Stomach (tissue), 8 donors: ENCODE measurements at regions not wholly inside any gene's neighbourhood (a gene's known extent, or its start where the extent isn't known, plus 50 kb on each side); places are given as distances from the start of the nearest gene placed in this dataset.

ENCODE experiments used
- DNase-seq, 2 donors: peaks; one replicate each; pipeline versions ENCODE4 v3.0.0 to v3.0.0-alpha.2; 2013 to 2019
- H3K27ac ChIP-seq, 5 donors: fragments of 200-600 bp in 4 of 5; sonication (generic) in 4 of 5; one replicate each; pipeline ENCODE4 v1.5.1; 2013 to 2019; ENCODE audit warnings: mild to moderate bottlenecking in 1 of 5, moderate library complexity in 1 of 5
- H3K27me3 ChIP-seq, 3 donors: fragments of 200-600 bp; sonication (generic); one replicate each; pipeline ENCODE4 v1.5.1; 2017 to 2019; ENCODE audit warnings: mixed run types in 1 of 3
- H3K36me3 ChIP-seq, 4 donors: fragments of 200-600 bp; sonication (generic); 1 replicate in 3 of 4; 2 replicates in 1 of 4; pipeline ENCODE4 v1.5.1; 2016 to 2019
- H3K4me1 ChIP-seq, 4 donors: fragments of 200-600 bp; sonication (generic); one replicate each; pipeline ENCODE4 v1.5.1; 2016 to 2019
- H3K4me3 ChIP-seq, 4 donors: fragments of 200-600 bp; sonication (generic) in 3 of 4; one replicate each; pipeline ENCODE4 v1.5.1; 2016 to 2019; ENCODE audit warnings: mild to moderate bottlenecking in 1 of 4
- H3K9me3 ChIP-seq, 4 donors: fragments of 200-600 bp; sonication (generic); one replicate each; pipeline ENCODE4 v1.5.1; 2016 to 2019
- EP300 ChIP-seq: sonication (generic); formaldehyde crosslinking; IDR thresholded peaks from one replicate; pipeline ENCODE4 v1.6.1; 2017; ENCODE audit warnings: antibody characterized with exemption
- POLR2A ChIP-seq, 4 donors: fragments of 450-650 bp; IDR thresholded peaks; one replicate each; pipeline ENCODE4 v1.6.1; 2016; ENCODE audit warnings: antibody characterized with exemption in 4 of 4, control low read depth in 2 of 4, mild to moderate bottlenecking in 1 of 4, moderate library complexity in 1 of 4
- POLR2AphosphoS5 ChIP-seq, 3 donors: sonication (generic); formaldehyde crosslinking; IDR thresholded peaks; one replicate each; pipeline ENCODE4 v1.6.1; 2016; ENCODE audit warnings: antibody characterized with exemption in 3 of 3
- WGBS, 5 donors: extraction: QIAGEN DNeasy Blood & Tissue Kit in 3 of 5; methylation state at CpG; one replicate each; pipeline versions ENCODE4 v1.1.5 to v1.1.7; 2013 to 2018; 5-methylcytosine and 5-hydroxymethylcytosine counted together
- intact Hi-C: fragments of 100-400 bp; cut with DNase I; formaldehyde crosslinking; loops from one replicate; pipeline ENCODE4 v1.15.1; 2023; ENCODE audit warnings: low total_unique reads
- TF ChIP-seq, protein P1 (sequence below), 7 experiments: fragments of 450-650 bp in 4 of 7; fragments of 200-600 bp in 3 of 7; sonication (generic) in 3 of 7; IDR thresholded peaks; one replicate each; pipeline ENCODE4 v1.5.1; 2016 to 2019; ENCODE audit warnings: antibody characterized with exemption in 7 of 7, control low read depth in 2 of 7, mild to moderate bottlenecking in 1 of 7
- donor health status: healthy with polysubstance abuse.
- donor health status: Bipolar disorder and iron deficiency.
- donor health status: healthy.

DNA sequence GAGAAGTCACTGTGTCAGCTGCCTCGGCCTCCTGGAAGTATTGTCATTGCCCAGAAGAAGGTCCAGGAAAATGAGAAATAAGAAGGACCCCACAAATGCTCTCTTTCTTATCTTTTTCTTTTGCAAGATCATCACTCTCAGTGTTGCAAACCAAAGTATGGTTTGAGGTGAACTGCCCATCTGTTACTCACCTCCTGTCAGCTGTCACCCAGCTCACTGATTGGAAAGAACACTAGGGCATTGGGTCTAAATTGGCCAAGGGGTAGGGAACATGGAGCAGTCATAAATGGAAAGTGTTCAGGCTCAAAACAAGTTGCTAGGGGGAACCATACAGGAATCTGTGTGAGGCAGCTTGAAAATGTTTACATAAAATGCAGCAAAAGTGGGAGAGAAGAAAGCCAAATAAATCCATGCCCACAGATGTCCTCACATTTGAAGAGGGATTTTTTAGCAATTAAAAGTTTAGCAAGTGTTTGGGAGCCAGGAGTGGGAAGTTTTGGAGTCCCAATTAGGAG lies 431.2 kb upstream of the THBS1 start:
- WGBS, 5 donors: 74 to 88% (median 85%) methylated on average over 1 of the region's 1 CpG
- TF ChIP-seq, protein P1, sequence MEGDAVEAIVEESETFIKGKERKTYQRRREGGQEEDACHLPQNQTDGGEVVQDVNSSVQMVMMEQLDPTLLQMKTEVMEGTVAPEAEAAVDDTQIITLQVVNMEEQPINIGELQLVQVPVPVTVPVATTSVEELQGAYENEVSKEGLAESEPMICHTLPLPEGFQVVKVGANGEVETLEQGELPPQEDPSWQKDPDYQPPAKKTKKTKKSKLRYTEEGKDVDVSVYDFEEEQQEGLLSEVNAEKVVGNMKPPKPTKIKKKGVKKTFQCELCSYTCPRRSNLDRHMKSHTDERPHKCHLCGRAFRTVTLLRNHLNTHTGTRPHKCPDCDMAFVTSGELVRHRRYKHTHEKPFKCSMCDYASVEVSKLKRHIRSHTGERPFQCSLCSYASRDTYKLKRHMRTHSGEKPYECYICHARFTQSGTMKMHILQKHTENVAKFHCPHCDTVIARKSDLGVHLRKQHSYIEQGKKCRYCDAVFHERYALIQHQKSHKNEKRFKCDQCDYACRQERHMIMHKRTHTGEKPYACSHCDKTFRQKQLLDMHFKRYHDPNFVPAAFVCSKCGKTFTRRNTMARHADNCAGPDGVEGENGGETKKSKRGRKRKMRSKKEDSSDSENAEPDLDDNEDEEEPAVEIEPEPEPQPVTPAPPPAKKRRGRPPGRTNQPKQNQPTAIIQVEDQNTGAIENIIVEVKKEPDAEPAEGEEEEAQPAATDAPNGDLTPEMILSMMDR (IDR thresholded peaks at IDR 0.05): no peak
- TF ChIP-seq POLR2A (IDR thresholded peaks at IDR 0.05) (no peak), EP300 (no peak), POLR2AphosphoS5 (IDR thresholded peaks at IDR 0.05) (no peak)
- Histone ChIP-seq H3K27ac (no peak overlapping the region), H3K27me3 (no peaks in the 10 kb centered on the region), H3K36me3 (no peaks in the 10 kb centered on the region), H3K4me3 (no peak overlapping the region), H3K4me1 (peaks cover 0 to 19% (median 6%) of the 10 kb centered on the region in 4 donors), H3K9me3 (no peaks in the 10 kb centered on the region)
- intact Hi-C loops: no loop called here
- DNase-seq: no peak

DNA sequence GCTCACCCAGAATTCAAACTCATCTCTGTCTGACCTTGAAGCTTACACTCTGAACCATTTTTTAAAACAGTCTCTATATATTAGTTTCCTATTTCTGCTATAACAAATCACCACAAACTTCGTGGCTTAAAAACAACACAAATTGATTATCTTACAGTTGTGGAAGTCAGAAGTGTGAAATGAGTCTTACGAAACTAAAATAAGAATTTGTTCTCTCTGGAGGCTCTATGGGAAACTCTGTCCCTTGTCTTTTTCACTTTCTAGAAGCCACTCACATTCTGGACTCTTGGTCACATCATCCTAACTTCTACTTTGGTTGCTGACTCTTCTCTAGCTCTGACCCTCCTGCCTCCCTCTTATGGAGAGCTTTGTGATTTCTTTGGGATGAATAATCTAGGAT lies 429.3 kb upstream of the THBS1 start:
- TF ChIP-seq EP300 (no peak), POLR2A (IDR thresholded peaks at IDR 0.05) (no peak), POLR2AphosphoS5 (IDR thresholded peaks at IDR 0.05) (no peak)
- TF ChIP-seq, protein P1 (IDR thresholded peaks at IDR 0.05): no peak
- intact Hi-C loops: no loop called here
- Histone ChIP-seq H3K36me3 (no peaks in the 10 kb centered on the region), H3K4me1 (peaks cover 0 to 20% (median 7%) of the 10 kb centered on the region in 4 donors), H3K27me3 (no peaks in the 10 kb centered on the region), H3K9me3 (no peaks in the 10 kb centered on the region), H3K27ac (no peak overlapping the region), H3K4me3 (no peak overlapping the region)
- no peak for DNase-seq
- 68 to 81% (median 76%) methylated on average over 2 of the region's 2 CpGs for WGBS, 5 donors

DNA sequence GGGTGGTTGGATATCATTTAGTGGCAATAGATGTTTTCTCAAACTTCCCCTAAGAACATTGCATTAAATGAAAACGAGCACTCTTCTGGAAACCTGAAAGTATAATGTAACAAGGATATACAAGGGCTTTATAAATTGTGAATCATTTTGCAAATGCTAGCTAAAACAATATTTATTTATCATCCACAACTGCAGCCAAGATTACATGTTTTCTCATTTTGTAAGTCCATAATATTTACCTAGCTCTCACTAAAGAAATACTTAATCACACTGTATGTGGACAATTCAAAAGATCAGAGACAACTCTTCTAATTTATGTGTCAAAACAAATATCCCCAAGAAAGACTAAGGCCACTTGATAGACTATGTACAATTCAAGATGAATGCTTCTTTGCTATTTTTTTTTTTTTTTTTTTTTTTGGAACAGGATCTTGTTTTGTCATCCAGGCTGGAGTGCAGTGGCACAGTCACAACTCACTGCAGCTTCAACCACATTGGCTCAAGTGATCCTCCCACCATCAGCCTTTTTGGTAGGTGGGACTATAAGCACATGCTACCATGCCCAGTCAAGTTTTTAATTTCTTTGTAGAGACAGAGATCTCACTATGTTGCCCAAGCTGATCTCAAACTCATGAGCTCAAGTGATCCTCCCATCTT lies 427.7 kb upstream of the THBS1 start:
- DNase-seq: no peak
- H3K4me1 ChIP-seq: peaks cover 0 to 25% (median 7%) of the 10 kb centered on the region in 4 donors
- H3K36me3 ChIP-seq: no peaks in the 10 kb centered on the region
- H3K9me3 ChIP-seq: no peaks in the 10 kb centered on the region
- intact Hi-C loops: no loop called here
- peak overlapping the region in 1 of 5 donors; percentile 67 for H3K27ac ChIP-seq
- H3K4me3 ChIP-seq: no peak overlapping the region
- TF ChIP-seq EP300 (no peak), POLR2AphosphoS5 (IDR thresholded peaks at IDR 0.05) (no peak), POLR2A (IDR thresholded peaks at IDR 0.05) (no peak)
- TF ChIP-seq, protein P1 (IDR thresholded peaks at IDR 0.05): no peak
- H3K27me3 ChIP-seq: no peaks in the 10 kb centered on the region
- 57 to 73% (median 65%) methylated on average over 1 of the region's 1 CpG for WGBS, 5 donors

DNA sequence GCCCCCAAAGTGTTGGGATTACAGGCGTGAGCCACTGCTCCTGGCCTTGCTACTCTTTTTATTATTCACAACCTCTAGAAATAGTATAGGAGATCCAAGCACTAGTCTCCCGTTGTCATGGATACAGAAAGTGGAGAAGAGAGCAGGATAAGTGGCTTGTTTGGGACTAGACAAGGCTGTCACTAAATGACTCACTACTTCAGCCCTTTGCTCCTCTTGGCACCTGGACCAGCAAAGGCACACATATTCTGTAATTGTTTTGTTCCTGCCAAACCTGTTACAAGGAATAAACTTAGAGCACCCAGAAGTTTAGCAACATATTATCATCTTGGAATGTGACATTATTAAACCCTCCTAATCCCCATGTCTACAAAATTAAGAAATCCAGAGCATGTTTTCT lies 427.2 kb upstream of the THBS1 start:
- Histone ChIP-seq H3K4me3 (no peak overlapping the region), H3K9me3 (no peaks in the 10 kb centered on the region), H3K27me3 (no peaks in the 10 kb centered on the region), H3K36me3 (no peaks in the 10 kb centered on the region), H3K27ac (peak overlapping the region in 1 of 5 donors; percentile 67), H3K4me1 (peaks cover 0 to 25% (median 7%) of the 10 kb centered on the region in 4 donors)
- no peak for DNase-seq
- TF ChIP-seq POLR2A (IDR thresholded peaks at IDR 0.05) (no peak), POLR2AphosphoS5 (IDR thresholded peaks at IDR 0.05) (no peak), EP300 (no peak)
- TF ChIP-seq, protein P1 (IDR thresholded peaks at IDR 0.05): no peak
- 82 to 91% (median 87%) methylated on average over 2 of the region's 2 CpGs for WGBS, 5 donors
- intact Hi-C loops: no loop called here
